K562 (cell line): ENCODE measurements at regions not wholly inside any gene's neighbourhood (a gene's known extent, or its start where the extent isn't known, plus 50 kb on each side); places are given as distances from the start of the nearest gene placed in this dataset.

Source experiments
- ATAC-seq: fragments of 200-7000 bp; cut with Tn5 transposase; 3 replicates; pipeline ENCODE4 v1.9.1; 2020; ENCODE audit warnings: moderate library complexity
- BruUV-seq: library from RNA; stranded (reverse); fragments of 400-500 nt; replicated peaks from 2 replicates; lab custom pipeline; 2021; lab: Mats Ljungman, UMichigan
- CTCF ChIA-PET: fragments of 300-600 bp; formaldehyde crosslinking; extraction: SDS; loops from one replicate; lab custom pipeline; 2021; ENCODE audit warnings: low intra/inter-chr PET ratio; lab: Yijun Ruan, JAX
- POLR2A ChIA-PET: fragments of 300-600, 350-650 bp; sonication (Branson Sonifier 250); formaldehyde crosslinking; extraction: SDS; loops from one replicate; lab custom pipeline; 2021; ENCODE audit warnings: antibody characterized with exemption, inconsistent platforms; lab: Yijun Ruan, JAX
- DNase-seq, 4 experiments: peaks; one replicate each; pipeline versions ENCODE4 v3.0.0 to v3.0.0-alpha.2; 2011 to 2018; ENCODE audit warnings: low spot score in 3 of 4, mixed read lengths in 3 of 4; ENCODE audit errors: extremely low read depth in 1 of 4
- FAIRE-seq: peaks from 2 replicates; lab custom pipeline; 2011; peaks lifted over from hg19 to GRCh38; lab: Jason Lieb, UNC
- H2AFZ ChIP-seq: 2 replicates; pipeline ENCODE4 v1.6.0; 2011; ENCODE audit warnings: low read depth, low read length, control low read depth, inconsistent platforms
- H3K27ac ChIP-seq: fragments of 200-600 bp; 3 replicates; pipeline ENCODE4 v1.8.0; 2011; ENCODE audit warnings: low read depth, mild to moderate bottlenecking, control low read depth, inconsistent platforms, low read length, moderate library complexity, mixed read lengths; ENCODE audit errors: extremely low read depth
- H3K27me3 ChIP-seq, 2 experiments: fragments of 300-600 bp in 1 of 2; 2 replicates in 1 of 2; 3 replicates in 1 of 2; pipeline versions ENCODE4 v1.6.0 to v1.8.0; 2011; ENCODE audit warnings: inconsistent platforms in 2 of 2, low read length in 2 of 2, mild to moderate bottlenecking in 1 of 2, mixed read lengths in 1 of 2, moderate library complexity in 1 of 2; ENCODE audit not compliant: control insufficient read depth in 2 of 2, insufficient read depth in 2 of 2
- H3K36me3 ChIP-seq: fragments of 300-600 bp; 3 replicates; pipeline ENCODE4 v1.8.0; 2011; ENCODE audit warnings: mild to moderate bottlenecking, low read length, inconsistent platforms; ENCODE audit not compliant: control insufficient read depth, insufficient read depth
- H3K4me1 ChIP-seq, 2 experiments: fragments of 200-600 bp in 1 of 2; replicated peaks in 1 of 2; 2 replicates in 1 of 2; 3 replicates in 1 of 2; pipeline versions ENCODE4 v1.5.1 to v1.8.0; 2011; ENCODE audit warnings: inconsistent platforms in 2 of 2, low read length in 2 of 2, mild to moderate bottlenecking in 1 of 2, mixed read lengths in 1 of 2, moderate library complexity in 1 of 2; ENCODE audit not compliant: control insufficient read depth in 2 of 2, insufficient read depth in 2 of 2
- H3K4me2 ChIP-seq: 2 replicates; pipeline ENCODE4 v1.6.1; 2011; ENCODE audit warnings: low read length, control low read depth, inconsistent platforms, mixed read lengths; ENCODE audit not compliant: insufficient read depth
- H3K4me3 ChIP-seq: fragments of 200-600 bp; sonication (generic), shearing (Covaris generic); 2 replicates; pipeline ENCODE4 v1.5.1; 2016; ENCODE audit warnings: control low read depth, inconsistent platforms
- H3K79me2 ChIP-seq: fragments of 200-600 bp; 3 replicates; pipeline ENCODE4 v1.8.0; 2011; ENCODE audit warnings: low read length, inconsistent platforms; ENCODE audit not compliant: control insufficient read depth, insufficient read depth
- H3K9ac ChIP-seq, 2 experiments: 2 replicates each; pipeline versions ENCODE4 v1.6.0 to v1.6.1; 2011; ENCODE audit warnings: low read depth in 2 of 2, low read length in 2 of 2, control low read depth in 1 of 2, inconsistent platforms in 1 of 2, mild to moderate bottlenecking in 1 of 2, mixed read lengths in 1 of 2; ENCODE audit not compliant: insufficient read depth in 1 of 2
- H3K9me1 ChIP-seq: one replicate; pipeline ENCODE4 v1.6.0; 2011; ENCODE audit warnings: inconsistent platforms, mild to moderate bottlenecking, low read length, moderate library complexity; ENCODE audit not compliant: control insufficient read depth, insufficient read depth
- H3K9me3 ChIP-seq: replicated peaks from 2 replicates; pipeline ENCODE4 v1.5.1; 2011; ENCODE audit warnings: low read depth, low read length, inconsistent platforms; ENCODE audit not compliant: control insufficient read depth, insufficient read depth
- H4K20me1 ChIP-seq: replicated peaks from 2 replicates; pipeline ENCODE4 v1.6.1; 2011; ENCODE audit warnings: low read length, inconsistent platforms, mixed read lengths; ENCODE audit not compliant: control insufficient read depth, insufficient read depth
- ARHGAP35 ChIP-seq: fragments of 450-650 bp; IDR thresholded peaks from 2 replicates; pipeline ENCODE4 v1.6.1; 2018; ENCODE audit not compliant: partially characterized antibody
- ARID3A ChIP-seq: IDR thresholded peaks from 2 replicates; pipeline ENCODE4 v1.6.1; 2012; ENCODE audit warnings: low read depth, low read length, improper control_type of control experiment, borderline replicate concordance
- CC2D1A ChIP-seq: fragments of 450-650 bp; IDR thresholded peaks from 2 replicates; pipeline ENCODE4 v1.6.1; 2017; ENCODE audit warnings: mild to moderate bottlenecking
- FOXP4 ChIP-seq: sonication (generic); formaldehyde crosslinking; IDR thresholded peaks from 2 replicates; pipeline ENCODE4 v1.8.0; 2022; ENCODE audit warnings: mild to moderate bottlenecking, missing genetic modification reagents, borderline replicate concordance
- HIVEP1 ChIP-seq: fragments of 250-450 bp; sonication (Bioruptor Pico); IDR thresholded peaks from 2 replicates; pipeline ENCODE4 v1.4.0; 2020; ENCODE audit warnings: mild to moderate bottlenecking
- HMGXB4 ChIP-seq: sonication (generic); formaldehyde crosslinking; IDR thresholded peaks from 2 replicates; pipeline ENCODE4 v1.8.1; 2023; ENCODE audit warnings: mild to moderate bottlenecking, missing genetic modification reagents
- POLR2B ChIP-seq: fragments of 450-650 bp; IDR thresholded peaks from 2 replicates; pipeline ENCODE4 v1.6.1; 2018; ENCODE audit warnings: low read depth; ENCODE audit not compliant: partially characterized antibody
- PRPF4 ChIP-seq: fragments of 200-400 bp; formaldehyde crosslinking; IDR thresholded peaks from one replicate; pipeline ENCODE4 v1.6.1; 2017; ENCODE audit warnings: low read length, low read depth, mild to moderate bottlenecking; ENCODE audit not compliant: insufficient read depth, poor library complexity, severe bottlenecking
- RBM34 ChIP-seq: fragments of 200-400 bp; formaldehyde crosslinking; IDR thresholded peaks from 2 replicates; pipeline ENCODE4 v1.6.1; 2018; ENCODE audit warnings: low read length, borderline replicate concordance; ENCODE audit not compliant: insufficient read depth
- RFX7 ChIP-seq: fragments of 250-450 bp; sonication (Bioruptor Pico); IDR thresholded peaks from 2 replicates; pipeline ENCODE4 v1.5.1; 2021; ENCODE audit warnings: mild to moderate bottlenecking
- SMAD1 ChIP-seq: fragments of 150-350 bp; IDR thresholded peaks from 2 replicates; pipeline ENCODE4 v1.6.1; 2014; ENCODE audit warnings: low read length, low read depth; ENCODE audit not compliant: partially characterized antibody
- SMARCA5 ChIP-seq: fragments of 450-650 bp; IDR thresholded peaks from 2 replicates; pipeline ENCODE4 v1.6.1; 2016
- THRAP3 ChIP-seq: fragments of 450-650 bp; IDR thresholded peaks from 2 replicates; pipeline ENCODE4 v1.6.1; 2016; ENCODE audit warnings: mild to moderate bottlenecking, inconsistent platforms, borderline replicate concordance
- USF2 ChIP-seq: sonication (generic); formaldehyde crosslinking; IDR thresholded peaks from 2 replicates; pipeline ENCODE4 v1.5.0; 2020; ENCODE audit warnings: missing genetic modification reagents
- XRCC3 ChIP-seq: fragments of 450-650 bp; IDR thresholded peaks from 2 replicates; pipeline ENCODE4 v1.6.1; 2017; ENCODE audit warnings: mild to moderate bottlenecking, moderate library complexity
- ZNF224 ChIP-seq: sonication (generic); formaldehyde crosslinking; IDR thresholded peaks from 2 replicates; pipeline ENCODE4 v1.8.0; 2022; ENCODE audit warnings: mild to moderate bottlenecking, missing genetic modification reagents
- ZNF408 ChIP-seq: fragments of 250-450 bp; sonication (Bioruptor Pico); IDR thresholded peaks from 2 replicates; pipeline ENCODE4 v1.4.0; 2020; ENCODE audit warnings: low read depth, mild to moderate bottlenecking, moderate library complexity
- ZNF79 ChIP-seq: fragments of 250-450 bp; sonication (Bioruptor Pico); IDR thresholded peaks from 2 replicates; pipeline ENCODE4 v1.4.0; 2020; ENCODE audit warnings: low read depth, mild to moderate bottlenecking, moderate library complexity
- WGBS: fragments of 100-300 bp; shearing (Covaris generic); methylation state at CpG from one replicate; pipeline ENCODE4 v1.1.6; 2016; ENCODE audit warnings: low coverage, mixed read lengths; ENCODE audit not compliant: insufficient coverage; ENCODE audit errors: missing lambda C conversion rate; 5-methylcytosine and 5-hydroxymethylcytosine counted together
- in situ Hi-C: fragments of 300-500 bp; cut with MboI; formaldehyde crosslinking; loops from 4 replicates; pipeline ENCODE4 v1.15.0; 2018; ENCODE audit warnings: inconsistent platforms, mixed read lengths
- intact Hi-C: fragments of 100-400 bp; cut with micrococcal nuclease; formaldehyde crosslinking; loops from 2 replicates; pipeline ENCODE4 v1.14.2; 2022

GRCh38 chr6:80540700-80541099 lies 434.2 kb downstream of the BCKDHB start:
- no peak overlapping the region for H3K9ac ChIP-seq
- H3K9me1 ChIP-seq: no peaks in the 10 kb centered on the region
- ATAC-seq (no peak), DNase-seq (no peak), FAIRE-seq (no peak)
- H4K20me1 ChIP-seq: no peaks in the 10 kb centered on the region
- no peak overlapping the region for H3K4me3 ChIP-seq
- no peaks in the 10 kb centered on the region for H3K9me3 ChIP-seq
- 0% methylated on average over 1 of the region's 1 CpG for WGBS
- no peaks in the 10 kb centered on the region for H3K4me1 ChIP-seq
- H3K27ac ChIP-seq: no peak overlapping the region
- intact Hi-C loops (no loop called here), in situ Hi-C loops (no loop called here)
- H2AFZ ChIP-seq: no peak overlapping the region
- no peaks in the 10 kb centered on the region for H3K27me3 ChIP-seq
- BruUV-seq: no TSS peak
- CTCF ChIA-PET: no interaction called here
- no peaks in the 10 kb centered on the region for H3K79me2 ChIP-seq
- TF ChIP-seq RFX7 (CRISPR knock-in tag) (no peak), CC2D1A (no peak), ZNF224 (no peak), USF2 (CRISPR knock-in tag) (no peak), SMAD1 (no peak), FOXP4 (CRISPR knock-in tag) (no peak), RBM34 (no peak), XRCC3 (no peak), ZNF408 (no peak), SMARCA5 (no peak), PRPF4 (no peak), HIVEP1 (CRISPR knock-in tag) (no peak), HMGXB4 (CRISPR knock-in tag) (no peak), ZNF79 (no peak), ARHGAP35 (no peak), POLR2B (no peak), THRAP3 (no peak), ARID3A (no peak)
- H3K4me2 ChIP-seq: no peak overlapping the region
- POLR2A ChIA-PET: no interaction called here
- H3K36me3 ChIP-seq: no peaks in the 10 kb centered on the region
